Activated CD4-positive, alpha-beta T cell treated with anti-CD3 and anti-CD28 coated beads, Interleukin-2, Interleukin-6, amounts not matched to agents 100 ng/mL and 50 ng/mL, durations not matched to agents 16 hours and 8 hours (primary cell): ENCODE measurements at regions not wholly inside any gene's neighbourhood (a gene's known extent, or its start where the extent isn't known, plus 50 kb on each side); places are given as distances from the start of the nearest gene placed in this dataset.
"Not testable (repeated sequence)": the region's sequence is repeated elsewhere in the genome, so short reads cannot be mapped to it uniquely, and the experiment has no call there.

ENCODE experiments used
- DNase-seq: peaks from one replicate; pipeline ENCODE4 v3.0.0-alpha.2; 2020

DNA sequence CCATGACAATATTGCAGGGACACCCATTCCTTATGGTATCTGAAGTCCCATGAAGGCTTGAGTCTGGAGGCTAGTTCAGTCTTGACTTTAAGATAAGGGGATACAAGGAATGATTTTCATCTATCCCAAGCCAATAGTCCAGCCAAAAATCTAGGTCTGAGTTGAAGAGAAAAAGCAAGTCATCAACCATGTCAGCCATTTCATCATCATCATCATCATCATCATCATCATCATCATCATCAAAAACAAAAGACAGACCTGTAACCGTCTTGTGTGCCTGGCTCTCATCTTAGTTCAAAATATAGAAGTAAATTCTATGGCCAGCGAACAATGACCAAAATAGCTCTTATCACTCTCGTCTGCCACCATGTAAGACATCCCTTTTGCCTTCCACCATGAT is 59.5 kb upstream of the FAM90A26 start:
- not testable (repeated sequence) for DNase-seq

DNA sequence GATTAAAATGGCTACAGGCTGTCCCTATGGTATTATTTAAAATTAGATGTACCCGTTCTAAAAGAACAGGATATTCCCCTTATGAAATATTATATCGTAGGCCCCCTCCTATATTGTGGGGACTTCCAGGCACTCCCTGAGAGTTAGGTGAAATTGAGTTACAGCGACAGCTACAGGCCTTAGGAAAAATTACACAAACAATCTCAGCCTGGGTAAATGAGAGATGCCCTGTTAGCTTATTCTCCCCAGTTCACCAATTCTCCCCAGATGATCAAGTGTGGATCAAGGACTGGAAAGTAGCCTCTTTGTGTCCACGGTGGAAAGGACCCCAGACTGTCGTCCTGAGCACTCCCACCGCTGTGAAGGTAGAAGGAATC is 67.1 kb upstream of the FAM90A26 start:
- not testable (repeated sequence) for DNase-seq

DNA sequence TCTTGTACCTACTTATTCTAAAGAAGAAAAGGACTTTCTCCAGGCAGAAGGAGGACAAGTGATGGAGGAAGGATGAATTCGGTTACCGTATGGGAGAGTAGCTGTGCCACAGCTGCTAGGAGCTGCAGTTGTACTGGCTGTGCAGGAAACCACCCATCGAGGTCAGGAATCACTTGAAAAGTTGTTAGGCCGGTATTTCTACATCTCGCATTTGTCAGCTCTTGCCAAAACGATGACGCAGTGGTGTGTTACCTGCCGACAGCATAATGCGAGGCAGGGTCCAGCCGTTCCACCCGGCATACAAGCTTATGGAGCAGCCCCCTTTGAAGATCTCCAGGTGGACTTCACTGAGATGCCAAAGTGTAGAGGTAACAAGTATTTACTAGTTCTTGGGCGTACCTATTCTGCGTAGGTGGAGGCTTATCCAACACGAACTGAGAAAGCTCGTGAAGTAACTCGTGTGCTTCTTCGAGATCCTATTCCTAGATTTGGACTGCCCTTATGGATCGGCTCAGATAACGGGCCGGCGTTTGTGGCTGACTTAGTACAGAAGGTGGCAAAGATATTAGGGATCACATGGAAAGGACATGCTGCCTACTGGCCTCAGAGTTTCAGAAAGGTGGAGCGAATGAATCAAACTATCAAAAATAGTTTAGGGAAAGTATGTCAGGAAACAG is 67.6 kb upstream of the FAM90A26 start:
- DNase-seq = not testable (repeated sequence)

DNA sequence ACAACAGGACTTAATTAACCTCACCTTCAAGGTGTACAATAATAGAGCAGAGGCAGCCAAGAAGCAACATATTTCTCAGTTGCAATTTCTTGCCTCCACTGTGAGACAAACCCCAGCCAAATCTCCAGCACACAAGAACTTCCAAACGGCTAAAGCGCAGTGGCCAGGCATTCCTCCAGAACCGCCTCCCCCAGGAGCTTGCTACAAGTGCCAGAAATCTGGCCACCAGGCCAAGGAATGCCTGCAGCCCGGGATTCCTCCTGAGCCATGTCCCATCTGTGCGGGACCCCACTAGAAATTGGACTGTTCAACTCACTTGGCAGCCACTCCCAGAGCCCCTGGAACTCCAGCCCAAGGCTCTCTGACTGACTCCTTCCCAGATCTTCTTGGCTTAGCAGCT is 73.9 kb upstream of the FAM90A26 start:
- DNase-seq = not testable (repeated sequence)

DNA sequence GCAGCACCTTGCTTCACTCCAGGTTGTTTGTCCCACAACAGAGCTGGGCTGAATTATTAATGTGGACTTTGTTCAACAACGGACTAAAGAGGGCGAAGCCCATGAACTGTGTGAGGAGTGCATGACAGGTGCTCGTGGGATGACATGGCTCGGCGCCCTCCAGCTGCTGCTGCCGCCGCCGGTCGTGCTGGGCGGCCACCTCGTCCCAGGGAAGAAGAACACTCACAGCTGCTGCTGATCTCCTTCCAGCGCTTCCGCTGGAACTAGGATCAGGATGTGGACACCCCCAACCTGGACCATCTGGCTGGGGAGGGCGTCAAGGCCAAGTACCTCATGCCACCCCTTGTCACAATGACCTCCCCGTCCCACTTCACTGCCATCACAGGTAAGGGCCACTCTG is 91.4 kb upstream of the FAM90A26 start:
- DNase-seq = not testable (repeated sequence)

DNA sequence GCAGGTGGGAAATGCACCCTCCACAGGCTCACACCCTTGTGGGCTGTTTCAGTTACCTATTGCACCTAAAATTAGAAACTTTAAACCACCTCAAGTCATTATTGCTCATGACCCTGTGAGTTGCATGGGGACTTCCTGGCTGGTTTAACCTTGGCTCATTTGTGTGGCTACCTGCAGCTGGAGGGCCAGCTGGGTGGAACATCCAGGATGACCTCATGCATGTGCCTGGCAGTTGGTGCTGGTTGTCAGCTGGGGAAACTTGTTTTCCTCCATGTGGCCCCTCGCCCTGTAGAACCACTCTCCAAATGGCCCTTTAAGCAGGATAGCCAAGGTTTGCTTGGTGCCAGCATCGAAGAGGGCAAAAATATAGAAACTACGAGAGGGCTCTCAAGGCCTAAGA is 93.2 kb upstream of the FAM90A26 start:
- DNase-seq = not testable (repeated sequence)

DNA sequence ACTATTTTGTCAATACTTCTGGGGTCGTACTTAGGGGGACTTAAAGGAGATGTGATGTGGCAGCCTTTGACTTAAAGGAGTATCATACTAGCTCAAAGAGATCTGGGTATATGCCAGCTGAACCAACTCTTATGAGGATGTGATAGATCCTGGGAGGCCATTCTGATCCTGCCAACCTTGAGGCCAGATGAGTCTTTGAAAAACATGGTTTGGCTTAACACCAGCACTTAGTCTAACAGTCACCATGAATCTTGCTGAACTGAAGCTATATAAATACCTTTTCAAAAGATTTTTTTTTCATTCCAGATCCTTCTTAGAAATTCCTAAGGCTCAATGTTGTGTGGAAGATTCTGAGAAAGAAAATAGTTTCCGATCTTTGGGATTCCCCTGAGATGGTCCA is 93.7 kb upstream of the FAM90A26 start:
- DNase-seq = not testable (repeated sequence)

DNA sequence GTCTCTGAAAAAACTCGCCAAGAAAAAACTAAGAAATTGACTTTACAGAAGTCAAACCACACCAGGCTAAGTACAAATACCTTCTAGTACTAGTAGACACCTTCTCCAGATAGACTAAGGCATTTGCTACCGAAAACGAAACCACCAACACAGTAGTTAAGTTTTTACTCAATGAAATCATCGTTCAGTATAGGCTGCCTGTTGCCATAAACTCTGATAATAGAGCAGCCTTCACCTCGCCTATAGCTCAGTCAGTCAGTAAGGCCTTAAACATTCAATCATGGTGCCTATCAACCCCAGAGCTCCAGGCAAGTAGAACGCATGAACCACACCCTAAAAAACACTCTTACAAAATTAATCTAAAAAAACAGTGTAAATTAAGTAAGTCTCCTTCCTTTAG is 96.8 kb upstream of the FAM90A26 start:
- not testable (repeated sequence) for DNase-seq

DNA sequence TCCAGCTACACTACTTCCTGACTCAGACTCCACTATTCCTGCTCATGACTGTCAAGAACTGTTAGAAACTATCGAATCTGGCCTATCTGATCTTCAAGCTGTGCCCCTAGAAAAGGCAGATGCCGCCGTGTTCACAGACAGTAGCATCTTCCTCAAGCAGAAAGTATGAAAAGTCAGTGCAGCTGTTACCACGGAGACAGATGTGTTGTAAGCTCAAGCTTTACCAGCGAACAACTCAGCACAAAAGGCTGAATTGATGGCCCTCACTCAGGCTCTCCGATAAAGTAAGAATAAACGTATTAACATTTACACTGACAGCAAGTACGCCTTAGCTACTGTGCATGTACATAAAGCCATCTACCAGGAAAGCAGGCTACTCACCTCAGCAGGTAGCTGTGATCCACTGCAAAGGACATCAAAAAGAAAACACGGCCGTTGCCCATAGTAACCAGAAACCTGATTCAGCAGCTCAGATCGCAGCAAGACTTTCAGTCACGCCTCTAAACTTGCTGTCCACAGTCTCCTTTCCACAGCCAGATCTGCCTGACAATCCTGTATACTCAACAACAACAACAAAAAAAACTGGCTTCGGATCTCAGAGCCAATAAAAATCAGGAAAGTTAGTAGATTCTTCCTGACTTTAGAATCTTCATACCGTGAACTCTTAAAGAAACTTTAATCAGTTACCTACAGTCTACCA is 97.5 kb upstream of the FAM90A26 start:
- not testable (repeated sequence) for DNase-seq

DNA sequence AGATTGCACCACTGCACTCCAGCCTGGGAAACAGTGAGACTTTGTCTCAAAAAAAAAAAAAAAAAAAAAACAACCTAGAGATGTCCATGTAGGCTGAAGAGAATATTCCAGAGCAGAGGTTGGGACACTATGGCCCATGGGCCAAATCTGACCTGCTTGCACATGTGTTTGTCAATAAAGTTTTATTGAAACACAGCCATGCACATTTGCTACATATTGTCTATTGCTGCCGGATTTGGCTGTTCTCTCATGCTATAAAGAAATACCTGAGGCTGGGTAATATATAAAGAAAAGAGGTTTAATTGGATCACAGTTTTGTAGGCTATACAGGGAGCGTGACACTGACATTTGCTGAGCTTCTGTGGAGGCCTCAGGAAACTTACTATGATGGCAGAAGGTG is 102.3 kb upstream of the FAM90A26 start:
- DNase-seq = not testable (repeated sequence)

DNA sequence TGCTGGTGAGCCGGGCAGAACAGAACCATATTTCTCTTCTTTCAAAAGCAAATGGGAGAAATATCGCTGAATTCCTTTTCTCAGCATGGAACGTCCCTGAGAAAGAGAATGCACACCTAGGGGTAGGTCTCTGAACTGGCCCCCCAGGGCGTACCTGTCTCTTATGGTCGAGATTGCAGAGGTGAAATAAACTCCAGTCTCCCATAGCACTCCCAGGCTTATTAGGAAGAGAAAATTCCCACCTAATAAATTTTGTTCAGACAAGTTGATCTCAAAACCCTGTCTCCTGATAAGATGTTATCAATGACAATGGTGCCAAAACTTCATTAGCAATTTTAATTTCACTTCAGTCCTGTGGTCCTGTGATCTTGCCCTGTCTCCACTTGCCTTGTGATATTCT is 106.6 kb upstream of the FAM90A26 start:
- not testable (repeated sequence) for DNase-seq

DNA sequence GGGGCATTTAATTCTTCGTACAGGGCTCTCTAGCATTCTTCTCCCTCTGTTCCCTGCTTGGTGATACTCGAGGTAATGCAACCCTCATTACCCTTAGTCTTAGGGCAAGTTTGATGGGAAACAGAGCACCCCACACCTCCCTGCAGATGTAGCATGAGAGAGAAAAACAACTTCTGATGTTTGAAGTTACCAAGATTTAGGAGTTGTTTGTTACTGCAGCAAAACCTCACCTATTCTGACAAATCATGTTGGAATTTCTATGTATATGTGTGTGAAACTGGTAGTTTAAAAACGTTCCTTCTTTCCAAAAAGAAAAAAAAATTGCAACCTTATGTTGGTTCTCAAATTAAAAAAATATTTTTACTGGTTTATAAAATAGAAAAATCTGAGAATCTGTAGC is 145.3 kb upstream of the FAM90A26 start:
- DNase-seq = not testable (repeated sequence)

DNA sequence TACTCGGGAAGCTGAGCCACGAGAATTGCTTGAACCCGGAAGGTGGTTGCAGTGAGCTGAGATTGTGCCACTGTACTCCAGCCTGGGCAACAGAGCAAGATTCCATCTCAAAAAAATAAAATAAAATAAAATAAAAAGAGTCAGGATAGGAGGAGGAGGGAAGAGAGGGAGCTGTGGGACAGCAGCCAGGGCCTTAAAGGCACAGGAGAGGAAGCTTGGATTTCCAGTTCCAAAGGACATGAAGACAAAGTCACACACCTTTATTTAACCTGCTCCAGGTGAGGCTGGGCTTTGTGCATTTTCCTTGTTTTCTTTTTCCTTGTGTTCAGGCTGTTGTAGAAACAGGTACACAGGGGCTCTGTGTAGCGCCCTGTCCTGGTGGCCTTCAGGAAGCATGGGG is 138.2 kb upstream of the HMX1 start:
- not testable (repeated sequence) for DNase-seq

DNA sequence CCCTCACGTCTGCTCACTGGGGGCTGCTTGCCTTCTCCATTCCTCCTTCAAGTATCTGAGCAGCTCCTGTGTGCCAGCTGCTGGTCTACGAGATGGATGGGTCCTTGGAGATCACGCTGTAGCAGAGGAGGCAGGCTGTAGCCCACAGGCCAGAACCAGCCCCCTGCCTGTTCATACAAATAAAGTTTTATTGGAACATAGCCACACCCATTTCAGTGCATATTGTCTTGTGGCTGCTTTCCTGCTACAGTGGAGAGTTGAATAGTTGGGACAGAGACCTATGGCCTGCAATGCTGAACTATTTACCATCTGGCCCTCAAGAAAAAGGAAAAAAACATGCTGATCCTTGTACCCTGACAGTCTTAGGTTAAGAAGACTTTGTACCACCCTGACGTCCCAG is 136.8 kb upstream of the HMX1 start:
- DNase-seq = not testable (repeated sequence)

DNA sequence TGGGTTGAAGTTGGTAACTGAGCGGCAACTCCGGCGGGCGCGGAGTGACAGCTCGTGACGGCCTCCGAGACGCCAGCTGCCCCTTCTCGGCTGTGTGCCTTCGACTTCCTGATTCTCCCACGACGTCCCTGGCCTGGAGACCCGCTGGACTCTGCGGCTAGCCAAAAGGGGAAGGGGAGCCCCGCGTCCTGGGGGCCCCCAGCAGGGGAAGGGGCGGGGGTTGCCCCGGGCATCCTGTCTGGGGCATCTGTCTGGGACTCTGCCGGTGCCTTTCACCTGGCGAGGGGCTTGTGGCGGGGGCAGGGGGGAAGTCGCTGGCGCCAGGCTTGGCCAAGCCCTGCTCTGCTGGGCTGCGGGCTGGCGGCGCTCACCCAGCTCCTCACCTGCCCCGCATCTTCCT is 129.5 kb upstream of the HMX1 start:
- DNase-seq = not testable (repeated sequence)

DNA sequence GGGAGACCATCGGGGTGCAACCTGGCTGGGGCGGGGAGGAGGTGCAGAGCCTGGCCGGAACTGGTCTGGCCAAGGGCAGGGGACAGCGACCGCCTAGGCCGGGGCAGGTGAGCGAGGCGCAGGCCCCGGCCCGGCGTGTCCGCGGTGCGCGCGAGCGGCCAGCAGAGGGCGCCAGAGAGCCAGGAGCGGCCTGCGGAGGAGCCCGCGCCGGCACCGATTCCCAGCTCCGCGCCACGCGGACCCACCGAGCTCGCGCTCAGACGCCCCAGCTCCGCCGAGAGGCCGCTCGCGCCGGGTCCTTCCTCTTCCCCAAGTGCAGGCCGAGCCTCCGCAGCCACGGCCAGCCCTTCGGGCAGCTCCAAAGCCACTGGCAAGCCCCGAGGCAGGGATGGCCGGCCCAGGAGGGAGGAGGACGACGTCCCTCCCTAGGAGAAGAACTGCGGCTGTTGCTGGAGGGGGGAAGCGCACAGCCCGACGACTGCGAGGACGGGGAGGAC is 128.9 kb upstream of the HMX1 start:
- DNase-seq = peak; percentile 71

DNA sequence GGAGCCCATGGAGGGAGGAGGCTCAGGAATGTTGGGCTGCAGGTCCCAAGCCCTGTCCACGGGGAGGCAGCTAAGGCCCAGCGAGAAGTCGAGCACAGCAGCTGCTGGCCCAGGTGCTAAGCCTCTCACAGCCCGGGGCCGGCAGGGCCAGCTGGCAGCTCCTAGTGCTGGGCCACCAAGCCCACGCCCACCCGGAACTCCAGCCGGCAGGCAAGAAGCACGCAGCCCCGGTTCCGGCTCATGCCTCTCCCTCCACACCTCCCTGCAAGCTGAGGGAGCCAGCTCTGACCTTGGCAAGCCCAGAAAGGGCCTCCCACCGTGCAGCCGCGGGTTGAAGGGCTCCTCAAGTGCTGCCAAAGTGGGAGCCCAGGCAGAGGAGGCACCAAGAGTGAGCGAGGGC is 121.3 kb upstream of the HMX1 start:
- not testable (repeated sequence) for DNase-seq

DNA sequence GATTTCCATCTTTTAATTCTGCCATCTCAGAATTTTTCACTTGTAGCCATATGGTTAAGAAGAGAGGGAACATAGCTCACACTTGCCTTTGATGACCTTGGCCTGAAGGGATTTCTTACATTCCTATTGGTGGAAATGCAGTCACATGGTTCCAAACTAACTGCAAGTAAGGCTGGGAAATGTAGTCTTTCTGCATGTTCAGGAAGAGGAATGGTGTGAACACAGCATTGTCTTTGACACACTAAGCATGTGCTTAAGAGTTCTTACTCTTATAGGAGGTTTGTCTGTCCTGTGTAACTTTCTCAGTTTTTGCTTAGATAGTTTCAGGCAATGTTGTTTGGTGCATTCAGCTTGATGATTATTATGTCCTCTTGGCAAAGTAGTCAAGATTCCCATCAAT is 119.8 kb upstream of the HMX1 start:
- not testable (repeated sequence) for DNase-seq

DNA sequence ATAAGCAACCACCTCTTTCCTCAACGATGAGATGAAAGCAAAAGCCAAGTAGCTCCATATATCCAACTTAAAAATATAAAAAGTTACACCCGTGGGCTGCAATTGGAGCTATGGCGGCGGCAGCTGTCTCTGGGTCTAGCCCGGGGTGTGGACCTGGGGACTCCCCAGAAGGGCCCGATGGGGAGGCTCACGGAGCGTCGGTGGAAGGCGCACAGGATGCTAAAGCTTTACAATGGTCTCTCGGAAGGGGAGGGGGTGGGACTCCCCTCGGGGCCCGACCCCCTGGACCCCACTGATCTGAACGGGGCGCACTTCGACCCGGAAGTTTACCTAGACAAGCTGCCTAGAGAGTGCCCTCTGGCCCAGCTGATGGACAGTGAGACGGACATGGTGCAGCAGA is 118.7 kb upstream of the HMX1 start:
- DNase-seq = not testable (repeated sequence)

DNA sequence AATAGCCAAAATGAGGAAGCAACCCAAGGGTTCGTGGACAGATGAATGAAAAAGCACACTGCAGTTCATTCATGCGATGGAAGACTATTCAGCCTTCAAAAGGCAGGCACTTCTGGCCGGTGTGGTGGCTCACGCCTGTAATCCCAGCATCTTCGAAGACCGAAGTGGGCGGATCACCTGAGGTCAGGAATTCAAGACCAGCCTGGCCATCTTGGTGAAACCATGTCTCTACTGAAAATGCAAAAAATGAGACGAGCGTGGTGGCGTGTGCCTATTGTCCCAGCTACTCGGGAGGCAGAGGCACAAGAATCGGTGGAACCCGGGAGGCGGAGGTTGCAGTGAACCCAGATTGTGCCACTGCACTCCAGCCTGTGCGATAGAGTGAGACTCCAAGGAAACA is 114.1 kb upstream of the HMX1 start:
- not testable (repeated sequence) for DNase-seq

DNA sequence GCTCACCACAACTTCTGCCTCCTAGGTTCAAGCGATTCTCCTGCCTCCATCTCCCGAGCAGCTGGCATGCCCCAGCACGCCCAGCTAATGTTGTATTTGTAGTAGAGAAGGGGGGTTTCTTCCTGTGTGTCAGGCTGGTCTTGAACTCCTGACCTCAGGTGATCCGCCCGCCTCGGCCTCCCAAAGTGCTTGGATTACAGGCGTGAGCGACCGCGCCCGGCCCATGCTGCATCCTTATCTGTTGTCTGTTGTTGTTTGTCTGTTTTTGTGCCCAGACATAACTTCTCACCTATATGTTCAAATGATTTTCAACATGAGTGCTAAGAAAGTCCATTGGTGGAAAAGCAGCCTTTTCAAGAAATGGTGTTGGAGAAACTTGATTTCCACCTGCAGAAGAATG is 113.0 kb upstream of the HMX1 start:
- DNase-seq = not testable (repeated sequence)

DNA sequence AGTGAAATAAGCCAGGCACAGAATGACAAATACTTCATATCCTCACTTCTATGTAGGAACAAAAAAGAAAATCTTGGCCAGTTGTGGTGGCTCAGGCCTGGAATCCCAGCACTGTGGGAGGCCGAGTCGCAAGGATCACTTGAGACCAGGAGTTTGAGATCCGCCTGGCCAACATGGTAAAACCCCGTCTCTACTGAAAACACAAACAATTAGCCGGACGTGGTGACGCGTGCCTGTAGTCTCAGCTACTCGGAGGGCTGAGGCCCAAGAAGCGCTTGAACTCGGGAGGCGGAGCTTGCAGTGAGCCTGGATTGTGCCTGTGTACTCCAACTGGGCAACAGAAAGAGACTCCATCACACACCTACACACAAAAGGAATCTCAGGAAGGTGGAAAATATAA is 112.3 kb upstream of the HMX1 start:
- DNase-seq = not testable (repeated sequence)

DNA sequence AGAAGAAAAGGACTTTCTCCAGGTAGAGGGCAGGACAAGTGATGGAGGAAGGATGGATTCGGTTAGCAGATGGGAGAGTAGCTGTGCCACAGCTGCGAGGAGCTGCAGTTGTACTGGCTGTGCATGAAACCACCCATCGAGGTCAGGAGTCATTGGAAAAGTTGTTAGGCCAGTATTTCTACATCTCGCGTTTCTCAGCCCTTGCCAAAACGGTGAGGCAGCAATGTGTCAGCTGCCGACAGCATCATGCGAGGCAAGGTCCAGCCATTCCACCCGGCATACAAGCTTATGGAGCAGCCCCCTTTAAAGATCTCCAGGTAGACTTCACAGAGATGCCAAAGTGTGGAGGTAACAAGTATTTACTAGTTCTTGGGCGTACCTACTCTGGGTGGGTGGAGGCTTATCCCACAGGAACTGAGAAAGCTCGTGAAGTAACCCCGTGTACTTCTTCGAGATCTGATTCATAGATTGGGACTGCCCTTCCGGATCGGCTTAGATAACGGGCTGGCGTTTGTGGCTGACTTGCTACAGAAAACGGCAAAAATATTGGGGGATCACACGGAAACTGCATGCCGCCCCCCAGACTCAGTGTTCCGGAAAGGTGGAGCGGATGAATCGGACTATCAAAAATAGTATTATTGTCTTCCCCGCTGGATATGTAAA is 105.0 kb upstream of the HMX1 start:
- not testable (repeated sequence) for DNase-seq

DNA sequence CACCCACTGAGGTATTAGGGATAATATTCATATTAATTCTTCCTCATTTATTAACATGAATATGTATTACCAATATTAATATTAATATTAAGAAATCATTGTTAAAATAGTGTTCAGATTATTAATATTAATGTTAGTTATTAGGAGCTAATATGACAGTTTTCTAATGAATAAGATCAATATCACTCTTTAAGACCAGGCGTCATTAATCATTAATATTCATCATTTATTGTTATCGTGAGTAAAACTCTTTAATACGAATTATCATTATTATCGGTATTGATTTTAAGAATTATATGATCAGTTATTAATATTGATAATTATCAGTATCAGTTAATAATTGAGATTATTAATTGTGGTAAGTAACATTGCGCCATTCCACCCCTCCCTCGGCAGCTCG is 101.0 kb upstream of the HMX1 start:
- not testable (repeated sequence) for DNase-seq
